Breast epithelium (tissue), 4 donors: ENCODE measurements at regions not wholly inside any gene's neighbourhood (a gene's known extent, or its start where the extent isn't known, plus 50 kb on each side); places are given as distances from the start of the nearest gene placed in this dataset.
"Not testable (repeated sequence)": the region's sequence is repeated elsewhere in the genome, so short reads cannot be mapped to it uniquely, and the experiment has no call there.

Experiments used
- DNase-seq, 2 donors: peaks; one replicate each; pipeline ENCODE4 v3.0.0-alpha.2; 2019; ENCODE audit warnings: low spot score in 2 of 2
- H3K27ac ChIP-seq, 2 donors: fragments of 200-600 bp; sonication (generic) in 1 of 2; one replicate each; pipeline ENCODE4 v1.5.1; 2016 to 2019; ENCODE audit warnings: mild to moderate bottlenecking in 1 of 2
- H3K27me3 ChIP-seq, 2 donors: fragments of 200-600 bp; sonication (generic) in 1 of 2; one replicate each; pipeline versions ENCODE4 v1.5.1 to v1.6.0; 2017 to 2019; ENCODE audit warnings: control low read depth in 1 of 2, mild to moderate bottlenecking in 1 of 2
- H3K36me3 ChIP-seq: fragments of 200-600 bp; one replicate; pipeline ENCODE4 v1.5.1; 2019
- H3K4me1 ChIP-seq, 2 donors: fragments of 200-600 bp; sonication (generic); one replicate each; pipeline ENCODE4 v1.5.1; 2016 to 2019; ENCODE audit warnings: control low read depth in 1 of 2
- H3K4me3 ChIP-seq, 3 donors: fragments of 200-600 bp; sonication (generic); 1 replicate in 2 of 3; 2 replicates in 1 of 3; pipeline ENCODE4 v1.5.1; 2016 to 2019; ENCODE audit warnings: mild to moderate bottlenecking in 3 of 3, moderate library complexity in 2 of 3
- H3K9me3 ChIP-seq, 2 donors: fragments of 200-600 bp; sonication (generic) in 1 of 2; one replicate each; pipeline ENCODE4 v1.5.1; 2016 to 2019; ENCODE audit warnings: control low read depth in 1 of 2
- CTCF ChIP-seq, 3 donors: fragments of 450-650 bp; IDR thresholded peaks; one replicate each; pipeline ENCODE4 v1.5.1; 2016 to 2017; ENCODE audit warnings: antibody characterized with exemption in 3 of 3, mild to moderate bottlenecking in 3 of 3, moderate library complexity in 3 of 3
- POLR2A ChIP-seq: fragments of 450-650 bp; IDR thresholded peaks from one replicate; pipeline ENCODE4 v1.6.1; 2016; ENCODE audit warnings: antibody characterized with exemption, mild to moderate bottlenecking, moderate library complexity
- POLR2AphosphoS5 ChIP-seq, 3 donors: sonication (generic); formaldehyde crosslinking; IDR thresholded peaks; one replicate each; pipeline ENCODE4 v1.6.1; 2017; ENCODE audit warnings: antibody characterized with exemption in 3 of 3
- intact Hi-C: fragments of 100-400 bp; cut with DNase I; formaldehyde crosslinking; loops from one replicate; pipeline ENCODE4 v1.15.1; 2023; ENCODE audit warnings: low total_unique reads

- intact Hi-C loops = no loop called here
- TF ChIP-seq POLR2AphosphoS5 (IDR thresholded peaks at IDR 0.05) = no peak
- TF ChIP-seq POLR2A = no peak
- no peak for TF ChIP-seq CTCF (IDR thresholded peaks at IDR 0.05)
- Histone ChIP-seq H3K4me1 (no peaks in the 10 kb centered on the region), H3K4me3 (no peak overlapping the region), H3K27ac (no peak overlapping the region), H3K9me3 (no peaks in the 10 kb centered on the region), H3K36me3 (no peaks in the 10 kb centered on the region), H3K27me3 (no peaks in the 10 kb centered on the region)
- no peak for DNase-seq
Observed at GRCh38 chr6:102936959-102937358, 1543.5 kb downstream of the GRIK2 start.

- intact Hi-C loops = no loop called here
- Histone ChIP-seq H3K4me1 (no peaks in the 10 kb centered on the region), H3K4me3 (no peak overlapping the region), H3K27me3 (no peaks in the 10 kb centered on the region), H3K9me3 (no peaks in the 10 kb centered on the region), H3K27ac (no peak overlapping the region), H3K36me3 (no peaks in the 10 kb centered on the region)
- TF ChIP-seq POLR2AphosphoS5 (IDR thresholded peaks at IDR 0.05) (no peak), POLR2A (no peak), CTCF (IDR thresholded peaks at IDR 0.05) (no peak)
- no peak for DNase-seq
Observed at GRCh38 chr6:102928109-102928508, 1534.6 kb downstream of the GRIK2 start.

GRCh38 chr6:102918161-102918560 is 1524.7 kb downstream of the GRIK2 start:
- no peak for DNase-seq
- Histone ChIP-seq H3K27ac (no peak overlapping the region), H3K27me3 (no peaks in the 10 kb centered on the region), H3K4me3 (no peak overlapping the region), H3K4me1 (no peaks in the 10 kb centered on the region), H3K9me3 (no peaks in the 10 kb centered on the region), H3K36me3 (no peaks in the 10 kb centered on the region)
- TF ChIP-seq POLR2AphosphoS5 (IDR thresholded peaks at IDR 0.05) = no peak
- TF ChIP-seq CTCF (IDR thresholded peaks at IDR 0.05) = no peak
- no peak for TF ChIP-seq POLR2A
- intact Hi-C loops = no loop called here

GRCh38 chr6:102911571-102911970 is 1518.1 kb downstream of the GRIK2 start:
- H3K27ac ChIP-seq = no peak overlapping the region
- intact Hi-C loops = no loop called here
- H3K27me3 ChIP-seq = no peaks in the 10 kb centered on the region
- no peak overlapping the region for H3K4me3 ChIP-seq
- no peaks in the 10 kb centered on the region for H3K4me1 ChIP-seq
- no peak for DNase-seq
- no peaks in the 10 kb centered on the region for H3K36me3 ChIP-seq
- TF ChIP-seq POLR2AphosphoS5 (IDR thresholded peaks at IDR 0.05) (no peak), POLR2A (no peak), CTCF (IDR thresholded peaks at IDR 0.05) (no peak)
- no peaks in the 10 kb centered on the region for H3K9me3 ChIP-seq

GRCh38 chr6:102910701-102911139 is 1517.2 kb downstream of the GRIK2 start:
- H3K27ac ChIP-seq, H3K36me3 ChIP-seq, H3K4me3 ChIP-seq, H3K4me1 ChIP-seq, DNase-seq, intact Hi-C loops, H3K9me3 ChIP-seq, H3K27me3 ChIP-seq: not testable (repeated sequence)

GRCh38 chr6:102907181-102907580 is 1513.7 kb downstream of the GRIK2 start:
- DNase-seq = no peak
- H3K9me3 ChIP-seq = no peaks in the 10 kb centered on the region
- intact Hi-C loops = loop anchor here (5.0 kb wide), 1 partner anchor 880 kb away; no protein-coding TSS in a partner anchor

More at GRCh38 chr6:102907181-102907580, 1513.7 kb downstream of the GRIK2 start:
- Histone ChIP-seq H3K4me3 (no peak overlapping the region), H3K36me3 (no peaks in the 10 kb centered on the region), H3K27ac (no peak overlapping the region), H3K27me3 (no peaks in the 10 kb centered on the region), H3K4me1 (no peaks in the 10 kb centered on the region)
- no peak for TF ChIP-seq POLR2AphosphoS5 (IDR thresholded peaks at IDR 0.05)
- no peak for TF ChIP-seq POLR2A
- no peak for TF ChIP-seq CTCF (IDR thresholded peaks at IDR 0.05)
